CD4-positive, alpha-beta T cell treated with Interleukin-4 for 1 hour (primary cell): ENCODE measurements at regions not wholly inside any gene's neighbourhood (a gene's known extent, or its start where the extent isn't known, plus 50 kb on each side); places are given as distances from the start of the nearest gene placed in this dataset.

Experiments used
- DNase-seq, 2 donors: peaks; one replicate each; pipeline ENCODE4 v3.0.0-alpha.2; 2020 to 2022

- DNase-seq, result no peak
Observed at GRCh38 chr6:102488729-102489128, 1095.2 kb downstream of the GRIK2 start.

GRCh38 chr6:102485480-102485879 lies 1092.0 kb downstream of the GRIK2 start:
- no peak for DNase-seq

GRCh38 chr6:102474041-102474807 lies 1080.7 kb downstream of the GRIK2 start:
- no peak for DNase-seq

- DNase-seq, result no peak
Observed at GRCh38 chr6:102458990-102459389, 1065.5 kb downstream of the GRIK2 start.

- no peak for DNase-seq
Observed at GRCh38 chr6:102438171-102438570, 1044.7 kb downstream of the GRIK2 start.

DNA sequence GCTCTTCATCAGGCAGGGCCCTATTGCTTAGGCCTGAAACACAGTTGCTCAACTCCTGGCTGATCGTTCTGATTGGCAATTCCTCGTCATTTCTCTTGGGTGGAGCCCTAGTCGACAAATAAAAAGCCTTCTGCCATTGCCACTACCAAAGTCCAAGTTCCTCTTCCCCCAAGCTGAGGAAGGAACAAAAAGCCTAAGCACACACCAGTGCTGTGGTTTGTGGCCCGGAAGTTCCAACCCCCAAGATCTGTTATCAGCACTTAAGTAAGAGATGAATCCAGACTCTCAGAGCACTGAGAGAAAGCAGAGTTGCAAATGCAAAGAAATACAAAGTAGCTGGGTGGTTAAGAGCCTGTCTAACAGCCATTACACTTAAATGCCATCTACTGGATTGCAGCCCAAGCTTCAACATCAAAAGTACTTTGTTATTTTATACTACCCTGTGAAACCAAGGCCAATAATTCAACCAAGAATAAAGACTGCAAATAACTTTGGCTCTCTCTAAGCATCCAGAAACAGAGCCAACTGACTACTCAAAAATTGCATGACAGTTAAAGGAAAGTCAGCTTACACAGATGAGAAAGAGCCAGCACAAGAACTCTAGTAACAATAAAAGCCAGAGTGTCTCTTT lies 1024.0 kb downstream of the GRIK2 start:
- no peak for DNase-seq

DNA sequence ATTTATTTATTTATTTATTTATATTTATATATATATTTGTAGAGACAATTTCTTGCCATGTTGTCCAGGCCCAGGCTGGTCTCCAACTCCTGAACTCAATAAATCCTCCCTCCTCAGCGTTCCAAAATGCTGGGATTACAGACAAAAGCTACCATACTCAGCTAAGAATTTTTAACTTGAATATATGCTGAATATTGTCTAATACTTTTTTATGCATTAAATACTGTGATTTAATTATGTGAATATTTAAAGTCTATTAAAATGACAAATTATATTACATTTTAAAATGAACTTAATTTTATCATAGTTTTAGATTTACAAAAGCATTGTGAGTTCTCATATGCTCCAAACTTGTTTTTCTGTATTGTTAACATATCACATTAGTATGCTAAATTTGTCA lies 1022.4 kb downstream of the GRIK2 start:
- DNase-seq, result no peak

DNA sequence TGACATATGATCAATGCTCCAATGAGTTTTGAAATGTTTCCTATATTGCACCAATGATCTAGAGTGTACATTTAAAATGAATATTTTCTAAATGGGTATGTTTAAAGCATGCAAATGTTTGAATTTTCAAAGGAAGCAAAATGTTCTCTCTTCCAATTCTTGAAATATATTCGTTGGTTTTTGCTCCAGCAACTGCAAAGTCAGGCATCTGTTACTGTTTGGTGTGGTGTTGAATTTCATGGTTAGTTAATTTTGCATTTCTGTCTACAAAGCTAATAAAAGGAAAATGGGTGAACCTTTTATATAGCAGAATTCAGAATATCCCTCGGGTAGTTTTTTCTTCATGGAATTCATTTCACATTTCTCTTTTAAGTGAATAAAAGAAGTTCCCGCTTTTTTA lies 1018.3 kb downstream of the GRIK2 start:
- DNase-seq, result no peak

GRCh38 chr6:102407886-102408741 lies 1014.6 kb downstream of the GRIK2 start:
- no peak for DNase-seq

GRCh38 chr6:102405860-102406259 lies 1012.4 kb downstream of the GRIK2 start:
- DNase-seq, result no peak

DNA sequence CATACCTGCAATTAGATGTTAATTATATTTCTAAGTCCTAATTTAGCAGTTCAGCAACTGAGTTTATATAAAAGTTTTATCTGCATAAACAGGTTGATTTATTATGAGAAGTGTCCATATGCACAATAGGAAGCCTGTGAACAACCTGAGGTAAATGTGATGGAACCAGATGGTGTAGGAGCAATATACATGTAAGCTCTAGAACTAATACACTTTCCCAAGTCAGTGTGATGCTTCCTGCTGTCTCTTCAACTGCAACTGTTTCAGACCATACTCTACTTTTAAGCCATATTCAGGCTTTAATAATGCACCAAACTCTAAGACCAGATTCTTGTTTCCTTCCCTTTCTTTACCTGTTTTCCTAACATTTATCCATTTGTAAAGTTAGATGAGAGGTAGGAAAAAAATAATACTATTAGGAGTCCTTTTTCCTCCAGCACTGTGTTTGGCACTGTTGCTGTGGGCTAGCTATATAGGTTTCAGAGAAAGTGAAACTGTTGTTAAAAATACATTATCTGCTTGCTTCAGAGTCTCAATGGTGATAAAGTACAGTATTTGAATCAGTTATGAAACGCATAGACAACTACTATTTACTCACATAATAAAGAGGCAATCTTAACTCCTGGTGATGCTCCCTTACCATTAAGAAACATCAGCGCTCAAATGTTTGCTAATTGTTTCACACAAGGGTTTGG lies 1009.3 kb downstream of the GRIK2 start:
- no peak for DNase-seq

GRCh38 chr6:102398788-102399390 lies 1005.4 kb downstream of the GRIK2 start:
- no peak for DNase-seq

- no peak for DNase-seq
Observed at GRCh38 chr6:102390541-102390940, 997.0 kb downstream of the GRIK2 start.

DNA sequence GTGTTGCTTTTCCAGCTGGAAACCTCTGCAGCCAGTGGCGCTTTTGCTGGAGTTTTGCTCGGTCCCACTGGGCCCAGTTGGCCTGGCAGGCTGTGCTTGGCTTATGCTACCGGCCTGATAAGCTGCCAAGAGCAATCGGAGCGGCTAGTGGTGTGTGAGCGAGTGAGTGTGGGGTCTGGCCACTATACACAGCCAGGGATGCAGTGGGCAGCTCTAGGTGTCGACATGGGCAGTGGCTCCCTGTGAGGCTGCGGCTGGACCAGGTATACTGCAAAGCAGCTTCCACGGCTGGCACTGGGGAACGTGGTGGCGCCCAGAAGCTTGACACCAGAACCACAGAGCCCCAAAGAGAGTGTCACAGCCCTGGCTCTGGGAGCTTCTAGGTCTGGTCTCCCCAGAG lies 996.5 kb downstream of the GRIK2 start:
- no peak for DNase-seq

- no peak for DNase-seq
Observed at GRCh38 chr6:102387326-102388033, 994.0 kb downstream of the GRIK2 start.

DNA sequence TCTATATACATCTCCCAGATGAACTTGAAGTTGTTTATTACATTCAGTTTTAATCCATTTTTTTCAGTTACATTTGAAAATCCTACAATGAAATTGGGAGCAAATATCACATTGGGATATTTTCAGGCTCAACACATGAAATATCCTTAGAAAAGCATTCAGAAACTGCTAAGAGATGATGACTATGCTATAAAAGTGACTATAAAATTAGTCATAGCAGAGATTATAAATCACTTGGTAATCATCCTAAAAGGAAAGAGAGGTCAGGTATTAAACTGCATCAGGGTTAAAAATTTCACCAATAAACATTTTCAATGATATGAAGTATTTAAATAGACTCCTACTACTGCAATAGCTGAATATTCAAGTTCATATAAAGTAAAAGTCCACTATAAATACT lies 987.7 kb downstream of the GRIK2 start:
- no peak for DNase-seq

GRCh38 chr6:102356170-102356569 lies 962.7 kb downstream of the GRIK2 start:
- no peak for DNase-seq

DNA sequence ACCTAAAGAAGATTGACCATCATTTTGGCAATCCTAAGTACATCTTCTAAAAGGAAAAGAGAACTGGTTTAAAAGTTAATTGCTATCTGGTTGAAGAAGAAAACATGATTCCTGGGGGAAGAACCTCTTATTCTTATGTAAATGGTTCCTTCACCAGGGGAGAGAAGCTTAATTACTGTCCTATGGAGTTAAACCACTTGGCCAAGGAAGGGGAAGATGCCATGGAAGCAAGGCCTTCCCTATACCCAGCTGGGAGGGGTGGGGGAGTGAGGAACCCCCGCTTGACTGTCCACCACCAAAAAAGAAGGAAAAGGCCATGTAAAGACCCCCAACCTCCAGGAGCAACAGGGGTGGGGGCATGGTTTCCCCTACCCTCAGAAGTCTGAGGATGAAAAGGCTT lies 962.1 kb downstream of the GRIK2 start:
- no peak for DNase-seq

DNA sequence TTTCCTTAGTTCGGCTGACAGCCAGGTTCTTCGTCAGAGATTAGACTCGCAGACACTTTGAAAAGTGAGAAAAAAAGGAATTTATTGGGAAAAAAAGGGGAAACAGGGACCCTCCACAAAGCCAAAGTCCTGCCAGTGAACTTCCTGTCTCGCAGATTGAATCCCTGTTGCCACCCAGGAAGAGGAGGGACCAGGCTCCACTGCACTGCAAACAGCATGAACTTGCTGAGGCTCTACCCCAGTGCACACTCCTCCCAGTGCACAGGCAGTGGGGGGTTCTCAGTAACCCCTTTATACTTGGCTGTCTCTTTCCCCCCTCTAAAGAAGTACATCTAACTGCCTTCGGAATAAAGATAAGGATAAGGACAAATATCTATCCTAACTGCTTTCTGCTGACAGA lies 959.0 kb downstream of the GRIK2 start:
- no peak for DNase-seq

GRCh38 chr6:102344769-102345168 lies 951.3 kb downstream of the GRIK2 start:
- DNase-seq, result no peak

DNA sequence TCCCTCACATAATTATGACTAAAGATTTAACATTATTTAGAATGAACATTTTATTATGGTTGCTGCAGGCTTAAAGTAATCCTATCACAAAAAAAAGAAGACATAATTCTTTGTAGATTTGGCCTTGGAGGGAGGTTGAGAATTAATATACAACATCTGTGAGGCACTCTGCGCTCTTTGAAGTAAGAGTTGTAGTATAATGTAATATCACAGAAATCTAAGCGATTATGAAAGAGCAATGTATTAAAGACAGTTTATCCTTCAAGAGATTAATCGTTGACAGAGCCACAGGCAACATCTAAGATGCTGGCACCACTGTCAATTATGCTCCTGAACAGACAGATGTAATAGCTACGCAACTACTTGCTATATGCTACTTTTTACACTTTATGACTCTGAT lies 946.8 kb downstream of the GRIK2 start:
- DNase-seq, result no peak

DNA sequence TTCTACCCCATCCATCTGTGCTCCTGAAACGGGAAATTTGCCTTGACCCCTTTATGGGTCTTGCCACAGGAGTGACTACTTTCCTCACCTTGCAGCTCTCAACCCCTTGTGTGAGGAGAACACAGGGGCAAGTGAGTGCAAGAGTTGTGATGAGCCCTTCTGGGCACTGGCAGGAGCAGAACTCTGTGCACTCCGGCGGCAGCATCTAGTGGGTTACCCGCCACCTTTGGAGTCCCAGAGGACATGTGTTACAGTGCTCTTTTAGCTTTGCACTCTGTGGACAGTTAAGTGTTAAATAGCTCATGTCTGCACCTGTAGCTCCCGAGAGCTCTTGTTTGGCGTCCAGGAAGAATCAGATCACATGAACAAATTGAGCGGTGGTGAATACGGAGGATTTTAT lies 940.2 kb downstream of the GRIK2 start:
- DNase-seq, result no peak
